Uterus (tissue), 3 donors: ENCODE measurements at regions not wholly inside any gene's neighbourhood (a gene's known extent, or its start where the extent isn't known, plus 50 kb on each side); places are given as distances from the start of the nearest gene placed in this dataset.
"Not testable (repeated sequence)": the region's sequence is repeated elsewhere in the genome, so short reads cannot be mapped to it uniquely, and the experiment has no call there.

Experiments used
- DNase-seq, 2 donors: peaks; one replicate each; pipeline ENCODE4 v3.0.0-alpha.2; 2019 to 2020
- H3K27ac ChIP-seq, 2 donors: fragments of 200-600 bp; sonication (generic); 1 replicate in 1 of 2; 2 replicates in 1 of 2; pipeline ENCODE4 v1.5.1; 2016 to 2018
- H3K27me3 ChIP-seq, 2 donors: fragments of 200-600 bp; sonication (generic); one replicate each; pipeline ENCODE4 v1.5.1; 2018 to 2019; ENCODE audit warnings: control low read depth in 1 of 2
- H3K36me3 ChIP-seq, 2 donors: fragments of 200-600 bp; sonication (generic); one replicate each; pipeline ENCODE4 v1.5.1; 2019; ENCODE audit warnings: control low read depth in 1 of 2
- H3K4me1 ChIP-seq, 2 donors: fragments of 200-600 bp; sonication (generic); one replicate each; pipeline ENCODE4 v1.5.1; 2018 to 2019; ENCODE audit warnings: control low read depth in 1 of 2
- H3K4me3 ChIP-seq, 2 donors: fragments of 200-600 bp; sonication (generic); 1 replicate in 1 of 2; 2 replicates in 1 of 2; pipeline ENCODE4 v1.5.1; 2018 to 2019; ENCODE audit warnings: mild to moderate bottlenecking in 1 of 2
- H3K9me3 ChIP-seq, 2 donors: fragments of 200-600 bp; sonication (generic); one replicate each; pipeline ENCODE4 v1.5.1; 2019; ENCODE audit warnings: control low read depth in 1 of 2
- CTCF ChIP-seq, 4 experiments: fragments of 200-600 bp in 2 of 4; fragments of 450-650 bp in 2 of 4; sonication (generic) in 2 of 4; IDR thresholded peaks; one replicate each; pipeline ENCODE4 v1.5.1; 2016 to 2019; ENCODE audit warnings: antibody characterized with exemption in 4 of 4, mild to moderate bottlenecking in 2 of 4, moderate library complexity in 1 of 4
- POLR2A ChIP-seq, 2 donors: fragments of 450-650 bp; IDR thresholded peaks; one replicate each; pipeline ENCODE4 v1.6.1; 2016; ENCODE audit warnings: antibody characterized with exemption in 2 of 2, mild to moderate bottlenecking in 1 of 2, moderate library complexity in 1 of 2
- intact Hi-C: fragments of 100-400 bp; cut with DNase I; formaldehyde crosslinking; loops from one replicate; pipeline ENCODE4 v1.15.1; 2023; ENCODE audit warnings: low total_unique reads
- donor health status: DM: yes; HTN: yes; CAD: no.

- Histone ChIP-seq H3K4me1 (no peaks in the 10 kb centered on the region), H3K27me3 (no peaks in the 10 kb centered on the region), H3K36me3 (no peaks in the 10 kb centered on the region), H3K9me3 (no peaks in the 10 kb centered on the region), H3K4me3 (no peak overlapping the region), H3K27ac (no peak overlapping the region)
- no peak for TF ChIP-seq CTCF (IDR thresholded peaks at IDR 0.05)
- no peak for TF ChIP-seq POLR2A (IDR thresholded peaks at IDR 0.05)
- no peak for DNase-seq
- intact Hi-C loops = no loop called here
Measured at GRCh38 chr1:194843077-194843476, 1656.7 kb upstream of the B3GALT2 start.

GRCh38 chr1:194833111-194833510 is 1646.7 kb upstream of the B3GALT2 start:
- DNase-seq = no peak
- no peaks in the 10 kb centered on the region for H3K36me3 ChIP-seq
- H3K27me3 ChIP-seq = no peaks in the 10 kb centered on the region
- intact Hi-C loops = no loop called here
- TF ChIP-seq POLR2A (IDR thresholded peaks at IDR 0.05) (no peak), CTCF (IDR thresholded peaks at IDR 0.05) (no peak)
- H3K9me3 ChIP-seq = no peaks in the 10 kb centered on the region
- no peak overlapping the region for H3K4me3 ChIP-seq
- no peaks in the 10 kb centered on the region for H3K4me1 ChIP-seq
- H3K27ac ChIP-seq = no peak overlapping the region

GRCh38 chr1:194831595-194831994 is 1645.2 kb upstream of the B3GALT2 start:
- H3K27ac ChIP-seq, H3K36me3 ChIP-seq, DNase-seq, intact Hi-C loops, H3K4me3 ChIP-seq, H3K27me3 ChIP-seq, H3K4me1 ChIP-seq, H3K9me3 ChIP-seq: not testable (repeated sequence)

GRCh38 chr1:194830387-194830786 is 1644.0 kb upstream of the B3GALT2 start:
- Histone ChIP-seq H3K36me3 (no peaks in the 10 kb centered on the region), H3K4me3 (no peak overlapping the region), H3K27me3 (no peaks in the 10 kb centered on the region), H3K27ac (no peak overlapping the region), H3K4me1 (no peaks in the 10 kb centered on the region), H3K9me3 (no peaks in the 10 kb centered on the region)
- no peak for DNase-seq
- intact Hi-C loops = no loop called here
- no peak for TF ChIP-seq POLR2A (IDR thresholded peaks at IDR 0.05)
- no peak for TF ChIP-seq CTCF (IDR thresholded peaks at IDR 0.05)

GRCh38 chr1:194829492-194829891 is 1643.1 kb upstream of the B3GALT2 start:
- Histone ChIP-seq H3K9me3 (no peaks in the 10 kb centered on the region), H3K27me3 (no peaks in the 10 kb centered on the region), H3K4me1 (no peaks in the 10 kb centered on the region), H3K27ac (no peak overlapping the region), H3K4me3 (no peak overlapping the region), H3K36me3 (no peaks in the 10 kb centered on the region)
- intact Hi-C loops = no loop called here
- no peak for DNase-seq
- no peak for TF ChIP-seq CTCF (IDR thresholded peaks at IDR 0.05)
- no peak for TF ChIP-seq POLR2A (IDR thresholded peaks at IDR 0.05)

- intact Hi-C loops = no loop called here
- no peak for DNase-seq
Measured at GRCh38 chr1:194825382-194825781, 1639.0 kb upstream of the B3GALT2 start.

More at GRCh38 chr1:194825382-194825781, 1639.0 kb upstream of the B3GALT2 start:
- no peak overlapping the region for H3K27ac ChIP-seq
- no peak for TF ChIP-seq POLR2A (IDR thresholded peaks at IDR 0.05)
- TF ChIP-seq CTCF (IDR thresholded peaks at IDR 0.05) = no peak
- H3K36me3 ChIP-seq = no peaks in the 10 kb centered on the region
- no peaks in the 10 kb centered on the region for H3K4me1 ChIP-seq
- no peaks in the 10 kb centered on the region for H3K9me3 ChIP-seq
- no peak overlapping the region for H3K4me3 ChIP-seq
- H3K27me3 ChIP-seq = no peaks in the 10 kb centered on the region
